ENCODE measurements at regions not wholly inside any gene's neighbourhood (a gene's known extent, or its start where the extent isn't known, plus 50 kb on each side); places are given as distances from the start of the nearest gene placed in this dataset.

- ChIA-PET POLR2A (no interaction called here), CTCF (no interaction called here)
- no peaks in the 10 kb centered on the region for H3K9me3 ChIP-seq
- no peaks in the 10 kb centered on the region for H3K4me1 ChIP-seq
- no peak overlapping the region for H3K27ac Mint-ChIP-seq (ENCODE audit: unreplicated experiment)
- no peaks in the 10 kb centered on the region for H3K4me1 Mint-ChIP-seq (ENCODE audit: low read depth, unreplicated experiment)
- H3K4me3 Mint-ChIP-seq (ENCODE audit: unreplicated experiment), result no peak overlapping the region
- H3K36me3 ChIP-seq (ENCODE audit: control insufficient read depth, insufficient read depth, low read length), result no peaks in the 10 kb centered on the region
- intact Hi-C loops (cut with micrococcal nuclease; ENCODE audit: unreplicated experiment), result no loop called here
- no peak for DNase-seq
- no peak for TF ChIP-seq CTCF (IDR thresholded peaks at IDR 0.05; ENCODE audit: insufficient read depth in 1 of 2, low read depth in 1 of 2, low read length in 1 of 2, severe bottlenecking in 1 of 2, unreplicated experiment in 1 of 2)
- no peak overlapping the region for H3K4me3 ChIP-seq (ENCODE audit: low read depth, low read length)
- H3K27me3 ChIP-seq (replicated peaks; ENCODE audit: control insufficient read depth, insufficient read depth, low read length), result no peaks in the 10 kb centered on the region
- no TSS peak for BruUV-seq (replicated peaks)
- H3K36me3 Mint-ChIP-seq (ENCODE audit: insufficient read depth, unreplicated experiment), result no peaks in the 10 kb centered on the region
- no peaks in the 10 kb centered on the region for H3K9me3 Mint-ChIP-seq (ENCODE audit: unreplicated experiment)
- H3K27me3 Mint-ChIP-seq (ENCODE audit: insufficient read depth, unreplicated experiment), result no peaks in the 10 kb centered on the region
Observed at GRCh38 chr4:111596491-111596890, 548.8 kb upstream of the FAM241A start.

DNA sequence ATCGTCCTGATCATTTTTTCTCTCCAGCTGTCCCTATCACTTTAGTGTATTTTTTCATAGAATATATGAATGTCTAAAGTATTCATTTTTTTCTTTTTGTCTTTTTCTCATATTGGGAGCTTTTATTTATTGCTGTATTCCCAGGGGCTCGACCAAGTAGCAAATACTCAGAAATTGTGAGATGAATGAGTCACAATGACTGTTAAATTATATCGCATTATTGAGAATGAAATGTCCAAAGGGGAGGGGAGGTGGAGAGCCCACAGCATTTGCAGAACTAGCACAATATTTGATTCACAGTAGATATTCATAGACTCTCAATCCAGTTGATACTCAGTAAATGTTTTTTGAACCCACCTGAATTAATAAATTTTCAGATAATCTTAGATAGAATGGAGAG, 543.6 kb upstream of the FAM241A start:
- no peak overlapping the region for H3K27ac Mint-ChIP-seq (ENCODE audit: unreplicated experiment)
- H3K4me3 Mint-ChIP-seq (ENCODE audit: unreplicated experiment), result no peak overlapping the region
- peaks cover 7% of the 10 kb centered on the region for H3K27me3 Mint-ChIP-seq (ENCODE audit: insufficient read depth, unreplicated experiment)
- Histone ChIP-seq H3K36me3 (ENCODE audit: control insufficient read depth, insufficient read depth, low read length) (no peaks in the 10 kb centered on the region), H3K27me3 (replicated peaks; ENCODE audit: control insufficient read depth, insufficient read depth, low read length) (no peaks in the 10 kb centered on the region), H3K4me1 (no peaks in the 10 kb centered on the region), H3K4me3 (ENCODE audit: low read depth, low read length) (no peak overlapping the region), H3K9me3 (no peaks in the 10 kb centered on the region)
- intact Hi-C loops (cut with micrococcal nuclease; ENCODE audit: unreplicated experiment), result no loop called here
- no peak for DNase-seq
- no peaks in the 10 kb centered on the region for H3K9me3 Mint-ChIP-seq (ENCODE audit: unreplicated experiment)
- ChIA-PET CTCF (no interaction called here), POLR2A (no interaction called here)
- no peaks in the 10 kb centered on the region for H3K36me3 Mint-ChIP-seq (ENCODE audit: insufficient read depth, unreplicated experiment)
- H3K4me1 Mint-ChIP-seq (ENCODE audit: low read depth, unreplicated experiment), result no peaks in the 10 kb centered on the region
- no peak for TF ChIP-seq CTCF (IDR thresholded peaks at IDR 0.05; ENCODE audit: insufficient read depth in 1 of 2, low read depth in 1 of 2, low read length in 1 of 2, severe bottlenecking in 1 of 2, unreplicated experiment in 1 of 2)
- BruUV-seq (replicated peaks), result no TSS peak

DNA sequence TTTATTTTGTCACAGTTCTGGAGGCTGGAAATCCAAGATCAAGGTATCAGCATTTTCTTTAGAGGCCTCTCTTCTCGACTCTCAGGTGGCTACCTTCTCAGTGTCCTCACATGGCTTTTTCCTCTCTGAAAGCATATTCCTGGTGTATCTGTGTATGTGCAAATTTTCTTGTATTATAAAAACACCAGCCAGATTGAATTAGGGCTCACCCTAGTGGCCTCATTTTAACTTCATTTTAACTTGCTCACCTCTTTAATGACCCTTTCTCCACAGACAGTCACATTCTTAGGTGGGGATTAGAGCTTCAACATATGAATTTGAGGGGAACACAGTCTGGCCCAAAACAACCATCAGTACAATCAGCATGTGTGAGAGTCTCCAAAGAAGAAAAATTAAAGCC, 542.4 kb upstream of the FAM241A start:
- H3K27me3 Mint-ChIP-seq (ENCODE audit: insufficient read depth, unreplicated experiment), result peaks cover 7% of the 10 kb centered on the region
- no peaks in the 10 kb centered on the region for H3K9me3 ChIP-seq
- H3K4me1 Mint-ChIP-seq (ENCODE audit: low read depth, unreplicated experiment), result no peaks in the 10 kb centered on the region
- intact Hi-C loops (cut with micrococcal nuclease; ENCODE audit: unreplicated experiment), result no loop called here
- no TSS peak for BruUV-seq (replicated peaks)
- no peak overlapping the region for H3K27ac Mint-ChIP-seq (ENCODE audit: unreplicated experiment)
- ChIA-PET CTCF (no interaction called here), POLR2A (no interaction called here)
- DNase-seq, result no peak
- no peaks in the 10 kb centered on the region for H3K36me3 Mint-ChIP-seq (ENCODE audit: insufficient read depth, unreplicated experiment)
- no peak overlapping the region for H3K4me3 ChIP-seq (ENCODE audit: low read depth, low read length)
- no peaks in the 10 kb centered on the region for H3K36me3 ChIP-seq (ENCODE audit: control insufficient read depth, insufficient read depth, low read length)
- H3K9me3 Mint-ChIP-seq (ENCODE audit: unreplicated experiment), result no peaks in the 10 kb centered on the region
- no peaks in the 10 kb centered on the region for H3K4me1 ChIP-seq
- H3K27me3 ChIP-seq (replicated peaks; ENCODE audit: control insufficient read depth, insufficient read depth, low read length), result no peaks in the 10 kb centered on the region
- H3K4me3 Mint-ChIP-seq (ENCODE audit: unreplicated experiment), result no peak overlapping the region
- TF ChIP-seq CTCF (IDR thresholded peaks at IDR 0.05; ENCODE audit: insufficient read depth in 1 of 2, low read depth in 1 of 2, low read length in 1 of 2, severe bottlenecking in 1 of 2, unreplicated experiment in 1 of 2), result no peak
